Liver (tissue), 9 donors: ENCODE measurements at regions not wholly inside any gene's neighbourhood (a gene's known extent, or its start where the extent isn't known, plus 50 kb on each side); places are given as distances from the start of the nearest gene placed in this dataset. TPM values are rescaled to one million over a fixed set of nuclear protein-coding genes. Genes with fewer than 3 reads are reported as not detected.

Experiments used
- DNase-seq: peaks from one replicate; pipeline ENCODE4 v3.0.0-alpha.2; 2017; ENCODE audit warnings: low spot score
- H3K27ac ChIP-seq, 2 donors: one replicate each; pipeline ENCODE4 v1.7.0; 2013; ENCODE audit warnings: inconsistent platforms in 2 of 2, low read length in 2 of 2, control low read depth in 1 of 2, low read depth in 1 of 2, mild to moderate bottlenecking in 1 of 2
- H3K27me3 ChIP-seq, 4 donors: one replicate each; pipeline versions ENCODE4 v1.6.1 to v1.7.0; 2013; ENCODE audit warnings: low read length in 3 of 4, inconsistent platforms in 1 of 4, mild to moderate bottlenecking in 1 of 4, moderate library complexity in 1 of 4; ENCODE audit not compliant: control insufficient read depth in 4 of 4, insufficient read depth in 4 of 4
- H3K36me3 ChIP-seq, 4 donors: one replicate each; pipeline versions ENCODE4 v1.6.1 to v1.7.0; 2013; ENCODE audit warnings: low read length in 3 of 4, mild to moderate bottlenecking in 3 of 4, low read depth in 1 of 4, moderate library complexity in 1 of 4; ENCODE audit not compliant: control insufficient read depth in 4 of 4, insufficient read depth in 3 of 4
- H3K4me1 ChIP-seq, 4 donors: one replicate each; pipeline versions ENCODE4 v1.6.1 to v1.7.0; 2013; ENCODE audit warnings: low read length in 3 of 4, mild to moderate bottlenecking in 3 of 4, moderate library complexity in 1 of 4; ENCODE audit not compliant: control insufficient read depth in 4 of 4, insufficient read depth in 4 of 4
- H3K4me3 ChIP-seq, 3 donors: one replicate each; pipeline versions ENCODE4 v1.6.1 to v1.7.0; 2013; ENCODE audit warnings: low read length in 3 of 3, control low read depth in 1 of 3, low read depth in 1 of 3, mild to moderate bottlenecking in 1 of 3
- H3K9ac ChIP-seq, 2 donors: one replicate each; pipeline ENCODE4 v1.7.0; 2013; ENCODE audit warnings: low read length in 2 of 2, mild to moderate bottlenecking in 2 of 2, moderate library complexity in 2 of 2, control low read depth in 1 of 2, low read depth in 1 of 2
- H3K9me3 ChIP-seq, 4 donors: one replicate each; pipeline versions ENCODE4 v1.6.1 to v1.7.0; 2013; ENCODE audit warnings: low read length in 3 of 4; ENCODE audit not compliant: control insufficient read depth in 4 of 4
- EGR1 ChIP-seq, 2 donors: IDR thresholded peaks; 2 replicates each; pipeline ENCODE4 v1.6.1; 2016 to 2018; ENCODE audit warnings: antibody characterized with exemption in 2 of 2, low read depth in 2 of 2
- GABPA ChIP-seq, 2 donors: IDR thresholded peaks in 1 of 2; conservative IDR thresholded peaks in 1 of 2; 2 replicates each; pipeline ENCODE4 v1.6.1; 2016; ENCODE audit warnings: antibody characterized with exemption in 2 of 2, mild to moderate bottlenecking in 1 of 2, moderate library complexity in 1 of 2
- HNF4G ChIP-seq: IDR thresholded peaks from 2 replicates; pipeline ENCODE4 v1.6.1; 2016; ENCODE audit warnings: antibody characterized with exemption
- NR2F2 ChIP-seq: IDR thresholded peaks from 2 replicates; pipeline ENCODE4 v1.6.1; 2016; ENCODE audit warnings: antibody characterized with exemption
- RXRA ChIP-seq, 2 donors: IDR thresholded peaks; 2 replicates each; pipeline ENCODE4 v1.6.1; 2017 to 2018; ENCODE audit warnings: antibody characterized with exemption in 2 of 2, mild to moderate bottlenecking in 1 of 2
- YY1 ChIP-seq: IDR thresholded peaks from 2 replicates; pipeline ENCODE4 v1.6.1; 2016; ENCODE audit warnings: antibody characterized with exemption, mild to moderate bottlenecking
- WGBS: extraction: QIAGEN DNeasy Blood & Tissue Kit; methylation state at CpG from one replicate; pipeline ENCODE4 v1.1.7; 2013; 5-methylcytosine and 5-hydroxymethylcytosine counted together
- small RNA-seq: library from RNA; depleted of rRNA; stranded (forward); fragments of <200 nt; gene quantifications from one replicate; pipeline ENCODE3, GENCODE V24; 2014
- TF ChIP-seq, protein P1 (sequence below): IDR thresholded peaks from 2 replicates; pipeline ENCODE4 v1.6.1; 2016; ENCODE audit warnings: antibody characterized with exemption, mild to moderate bottlenecking
- TF ChIP-seq, protein P2 (sequence below): fragments of 150-350 bp; IDR thresholded peaks from 2 replicates; pipeline ENCODE4 v1.5.1; 2017; ENCODE audit warnings: improper control_type of control experiment, low read depth, low read length; ENCODE audit not compliant: missing input control
- donor health status: healthy.
- donor health status: healthy.
- donor health status: healthy.
- donor health status: healthy.
- donor health status: healthy.

GRCh38 chr14:89466944-89467343 lies 49.9 kb upstream of the FOXN3 start:
- H3K27me3 ChIP-seq: no peaks in the 10 kb centered on the region
- no peak overlapping the region for H3K27ac ChIP-seq
- DNase-seq: no peak
- whole genome bisulfite sequencing: 90% methylated on average over 14 of the region's 14 CpGs
- H3K4me3 ChIP-seq: no peak overlapping the region
- TF ChIP-seq RXRA (IDR thresholded peaks at IDR 0.05) (no peak), NR2F2 (no peak), HNF4G (no peak), EGR1 (IDR thresholded peaks at IDR 0.05; ENCODE audit: low read depth in 2 of 2) (no peak), YY1 (no peak), GABPA (IDR thresholded peaks at IDR 0.05 in 1 of 2, conservative IDR thresholded peaks at IDR 0.05 in 1 of 2) (no peak)
- TF ChIP-seq, protein P1, sequence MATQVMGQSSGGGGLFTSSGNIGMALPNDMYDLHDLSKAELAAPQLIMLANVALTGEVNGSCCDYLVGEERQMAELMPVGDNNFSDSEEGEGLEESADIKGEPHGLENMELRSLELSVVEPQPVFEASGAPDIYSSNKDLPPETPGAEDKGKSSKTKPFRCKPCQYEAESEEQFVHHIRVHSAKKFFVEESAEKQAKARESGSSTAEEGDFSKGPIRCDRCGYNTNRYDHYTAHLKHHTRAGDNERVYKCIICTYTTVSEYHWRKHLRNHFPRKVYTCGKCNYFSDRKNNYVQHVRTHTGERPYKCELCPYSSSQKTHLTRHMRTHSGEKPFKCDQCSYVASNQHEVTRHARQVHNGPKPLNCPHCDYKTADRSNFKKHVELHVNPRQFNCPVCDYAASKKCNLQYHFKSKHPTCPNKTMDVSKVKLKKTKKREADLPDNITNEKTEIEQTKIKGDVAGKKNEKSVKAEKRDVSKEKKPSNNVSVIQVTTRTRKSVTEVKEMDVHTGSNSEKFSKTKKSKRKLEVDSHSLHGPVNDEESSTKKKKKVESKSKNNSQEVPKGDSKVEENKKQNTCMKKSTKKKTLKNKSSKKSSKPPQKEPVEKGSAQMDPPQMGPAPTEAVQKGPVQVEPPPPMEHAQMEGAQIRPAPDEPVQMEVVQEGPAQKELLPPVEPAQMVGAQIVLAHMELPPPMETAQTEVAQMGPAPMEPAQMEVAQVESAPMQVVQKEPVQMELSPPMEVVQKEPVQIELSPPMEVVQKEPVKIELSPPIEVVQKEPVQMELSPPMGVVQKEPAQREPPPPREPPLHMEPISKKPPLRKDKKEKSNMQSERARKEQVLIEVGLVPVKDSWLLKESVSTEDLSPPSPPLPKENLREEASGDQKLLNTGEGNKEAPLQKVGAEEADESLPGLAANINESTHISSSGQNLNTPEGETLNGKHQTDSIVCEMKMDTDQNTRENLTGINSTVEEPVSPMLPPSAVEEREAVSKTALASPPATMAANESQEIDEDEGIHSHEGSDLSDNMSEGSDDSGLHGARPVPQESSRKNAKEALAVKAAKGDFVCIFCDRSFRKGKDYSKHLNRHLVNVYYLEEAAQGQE: no peak
- TF ChIP-seq, protein P2, sequence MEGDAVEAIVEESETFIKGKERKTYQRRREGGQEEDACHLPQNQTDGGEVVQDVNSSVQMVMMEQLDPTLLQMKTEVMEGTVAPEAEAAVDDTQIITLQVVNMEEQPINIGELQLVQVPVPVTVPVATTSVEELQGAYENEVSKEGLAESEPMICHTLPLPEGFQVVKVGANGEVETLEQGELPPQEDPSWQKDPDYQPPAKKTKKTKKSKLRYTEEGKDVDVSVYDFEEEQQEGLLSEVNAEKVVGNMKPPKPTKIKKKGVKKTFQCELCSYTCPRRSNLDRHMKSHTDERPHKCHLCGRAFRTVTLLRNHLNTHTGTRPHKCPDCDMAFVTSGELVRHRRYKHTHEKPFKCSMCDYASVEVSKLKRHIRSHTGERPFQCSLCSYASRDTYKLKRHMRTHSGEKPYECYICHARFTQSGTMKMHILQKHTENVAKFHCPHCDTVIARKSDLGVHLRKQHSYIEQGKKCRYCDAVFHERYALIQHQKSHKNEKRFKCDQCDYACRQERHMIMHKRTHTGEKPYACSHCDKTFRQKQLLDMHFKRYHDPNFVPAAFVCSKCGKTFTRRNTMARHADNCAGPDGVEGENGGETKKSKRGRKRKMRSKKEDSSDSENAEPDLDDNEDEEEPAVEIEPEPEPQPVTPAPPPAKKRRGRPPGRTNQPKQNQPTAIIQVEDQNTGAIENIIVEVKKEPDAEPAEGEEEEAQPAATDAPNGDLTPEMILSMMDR: no peak
- H3K36me3 ChIP-seq: peaks cover 0 to 2% (median 0%) of the 10 kb centered on the region in 4 donors
- H3K4me1 ChIP-seq: peaks cover 0 to 6% (median 3%) of the 10 kb centered on the region in 4 donors
- no peaks in the 10 kb centered on the region for H3K9me3 ChIP-seq
- H3K9ac ChIP-seq: no peak overlapping the region

Small RNA genes in the stretch of these regions (small RNA-seq; reads per million reads assigned to genes)
- gene RF00019 (not detected), gene RN7SKP107 (not detected)
